GM12878 (cell line): ENCODE measurements at regions not wholly inside any gene's neighbourhood (a gene's known extent, or its start where the extent isn't known, plus 50 kb on each side); places are given as distances from the start of the nearest gene placed in this dataset.

Experiments
- ATAC-seq: fragments of 200-7000 bp; cut with Tn5 transposase; 3 replicates; pipeline ENCODE4 v1.9.1; 2020; ENCODE audit warnings: mild to moderate bottlenecking, moderate library complexity
- BruUV-seq: library from RNA; stranded (reverse); fragments of 400-500 nt; replicated peaks from 2 replicates; lab custom pipeline; 2021; lab: Mats Ljungman, UMichigan
- CTCF ChIA-PET: fragments of 300-600 bp; sonication (Branson Sonifier 250); formaldehyde crosslinking; extraction: SDS; loops from one replicate; lab custom pipeline; 2021; ENCODE audit warnings: inconsistent platforms; lab: Yijun Ruan, JAX
- POLR2A ChIA-PET: fragments of 350-600 bp; formaldehyde crosslinking; extraction: SDS; loops from one replicate; lab custom pipeline; 2021; ENCODE audit warnings: inconsistent platforms; lab: Charles Lee
- RAD21 ChIA-PET: fragments of 300-600 bp; sonication (Branson Sonifier 250); formaldehyde crosslinking; loops from one replicate; lab custom pipeline; 2023; ENCODE audit warnings: antibody characterized with exemption; ENCODE audit not compliant: unreplicated experiment; lab: Charles Lee
- SMC1A ChIA-PET: fragments of 300-600 bp; sonication (Branson Sonifier 250); formaldehyde crosslinking; loops from one replicate; lab custom pipeline; 2023; ENCODE audit not compliant: unreplicated experiment, uncharacterized antibody; lab: Charles Lee
- DNase-seq: peaks from one replicate; pipeline ENCODE4 v3.0.0-alpha.2; 2011; ENCODE audit warnings: low read depth, low spot score
- FAIRE-seq: peaks from 3 replicates; lab custom pipeline; 2011; peaks lifted over from hg19 to GRCh38; lab: Jason Lieb, UNC
- H2AFZ ChIP-seq: 2 replicates; pipeline ENCODE4 v1.6.0; 2011; ENCODE audit warnings: low read depth, low read length, control low read depth; ENCODE audit not compliant: control insufficient read depth
- H3K27ac ChIP-seq: 2 replicates; pipeline ENCODE4 v1.5.1; 2011; ENCODE audit warnings: control low read depth; ENCODE audit not compliant: control insufficient read depth, insufficient read depth
- H3K27me3 ChIP-seq, 2 experiments: replicated peaks in 1 of 2; 2 replicates each; pipeline versions ENCODE4 v1.6.0 to v1.6.1; 2011; ENCODE audit warnings: low read length in 1 of 2; ENCODE audit not compliant: control insufficient read depth in 2 of 2, insufficient read depth in 2 of 2
- H3K36me3 ChIP-seq, 2 experiments: 2 replicates each; pipeline ENCODE4 v1.5.1; 2011; ENCODE audit warnings: low read length in 1 of 2; ENCODE audit not compliant: control insufficient read depth in 2 of 2, insufficient read depth in 2 of 2
- H3K4me1 ChIP-seq: 2 replicates; pipeline ENCODE4 v1.6.1; 2011; ENCODE audit warnings: mild to moderate bottlenecking, low read length, moderate library complexity, mixed read lengths; ENCODE audit not compliant: control insufficient read depth, insufficient read depth
- H3K4me2 ChIP-seq: 2 replicates; pipeline ENCODE4 v1.6.0; 2011; ENCODE audit warnings: control low read depth; ENCODE audit not compliant: control insufficient read depth, insufficient read depth
- H3K4me3 ChIP-seq: fragments of 200-600 bp; sonication (generic); 2 replicates; pipeline ENCODE4 v1.5.1; 2016
- H3K79me2 ChIP-seq: 2 replicates; pipeline ENCODE4 v1.6.0; 2011; ENCODE audit warnings: low read length; ENCODE audit not compliant: control insufficient read depth, insufficient read depth
- H3K9ac ChIP-seq: 2 replicates; pipeline ENCODE4 v1.8.0; 2011; ENCODE audit warnings: low read length, control low read depth, mixed read lengths; ENCODE audit not compliant: control insufficient read depth, insufficient read depth
- H3K9me3 ChIP-seq: replicated peaks from 3 replicates; pipeline ENCODE4 v1.5.1; 2011; ENCODE audit warnings: mild to moderate bottlenecking, low read length; ENCODE audit not compliant: control insufficient read depth, insufficient read depth
- H4K20me1 ChIP-seq: 2 replicates; pipeline ENCODE4 v1.6.0; 2011; ENCODE audit not compliant: control insufficient read depth, insufficient read depth
- CEBPB ChIP-seq, 2 experiments: fragments of 150-350 bp in 1 of 2; IDR thresholded peaks; 2 replicates each; pipeline ENCODE4 v1.6.1; 2012 to 2014; ENCODE audit warnings: low read depth in 2 of 2, low read length in 2 of 2, borderline replicate concordance in 1 of 2, inconsistent platforms in 1 of 2
- CHD2 ChIP-seq: IDR thresholded peaks from 2 replicates; pipeline ENCODE4 v1.6.1; 2011; ENCODE audit warnings: low read depth, low read length, improper control_type of control experiment, borderline replicate concordance
- EED ChIP-seq: sonication (generic); IDR thresholded peaks from 2 replicates; pipeline ENCODE4 v1.6.1; 2016; ENCODE audit warnings: antibody characterized with exemption, low read depth
- EZH2 ChIP-seq: IDR thresholded peaks from 2 replicates; pipeline ENCODE4 v1.6.1; 2012; ENCODE audit warnings: low read depth, mild to moderate bottlenecking, control low read depth, inconsistent platforms, low read length, borderline replicate concordance; ENCODE audit not compliant: control insufficient read depth
- NR2C2 ChIP-seq: IDR thresholded peaks from 2 replicates; pipeline ENCODE4 v1.6.1; 2011; ENCODE audit warnings: borderline replicate concordance, low read depth; ENCODE audit not compliant: control insufficient read depth, insufficient read length
- TAF1 ChIP-seq: IDR thresholded peaks from 2 replicates; pipeline ENCODE4 v1.6.1; 2011; ENCODE audit warnings: mild to moderate bottlenecking, low read depth, low read length, borderline replicate concordance
- WGBS: methylation state at CpG from one replicate; pipeline ENCODE4 v1.1.6; 2016; ENCODE audit warnings: low lambda C conversion rate; ENCODE audit not compliant: insufficient replicate concordance, insufficient coverage; ENCODE audit errors: missing lambda C conversion rate; 5-methylcytosine and 5-hydroxymethylcytosine counted together
- in situ Hi-C: fragments of 300-500 bp; cut with MboI; formaldehyde crosslinking; loops from 9 replicates; pipeline ENCODE4 v1.14.3; 2018; ENCODE audit warnings: mixed read lengths
- intact Hi-C: fragments of 100-400 bp; cut with micrococcal nuclease; formaldehyde crosslinking; loops from one replicate; pipeline ENCODE4 v1.14.2; 2022; ENCODE audit not compliant: unreplicated experiment
- TF ChIP-seq, protein P1 (sequence below): IDR thresholded peaks from 2 replicates; pipeline ENCODE4 v1.6.1; 2011; ENCODE audit warnings: borderline replicate concordance, low read depth, mild to moderate bottlenecking, moderate library complexity, low read length; ENCODE audit not compliant: insufficient read depth, poor library complexity, severe bottlenecking
- TF ChIP-seq, protein P2 (sequence below): fragments of 450-650 bp; formaldehyde crosslinking; IDR thresholded peaks from 2 replicates; pipeline ENCODE4 v1.4.0; 2022; ENCODE audit warnings: mild to moderate bottlenecking, moderate library complexity
- TF ChIP-seq, protein P3 (sequence below): fragments of 450-650 bp; IDR thresholded peaks from 2 replicates; pipeline ENCODE4 v1.6.1; 2014; ENCODE audit warnings: mild to moderate bottlenecking
- TF ChIP-seq, protein P4 (sequence below): fragments of 450-650 bp; IDR thresholded peaks from 2 replicates; pipeline ENCODE4 v1.6.1; 2018; ENCODE audit warnings: borderline replicate concordance, mild to moderate bottlenecking; ENCODE audit not compliant: partially characterized antibody
- TF ChIP-seq, protein P5 (sequence below): fragments of 450-650 bp; IDR thresholded peaks from 2 replicates; pipeline ENCODE4 v1.6.1; 2018; ENCODE audit warnings: mild to moderate bottlenecking, low read depth, moderate library complexity; ENCODE audit not compliant: partially characterized antibody

DNA sequence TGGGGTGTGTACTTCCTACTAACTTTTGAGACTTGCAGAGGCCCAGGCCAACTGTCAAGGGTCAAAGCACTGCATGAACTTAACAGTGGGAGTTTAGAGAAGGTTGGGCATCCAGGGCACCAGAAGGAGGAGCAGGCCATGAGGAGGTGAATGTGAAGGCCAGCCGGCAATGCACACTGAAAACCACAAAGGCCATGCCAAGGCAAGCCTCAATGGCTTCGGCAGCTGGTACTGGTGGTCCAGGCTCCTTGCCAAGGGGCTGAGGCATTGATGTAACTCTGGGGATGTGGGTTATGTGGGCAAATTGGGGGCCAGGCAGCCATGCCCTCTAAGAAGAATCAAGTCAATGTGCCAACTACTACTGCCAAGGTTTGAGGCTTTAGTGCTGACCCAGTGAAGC lies 222.4 kb downstream of the UNC5CL start (continued):
- TF ChIP-seq, protein P1, sequence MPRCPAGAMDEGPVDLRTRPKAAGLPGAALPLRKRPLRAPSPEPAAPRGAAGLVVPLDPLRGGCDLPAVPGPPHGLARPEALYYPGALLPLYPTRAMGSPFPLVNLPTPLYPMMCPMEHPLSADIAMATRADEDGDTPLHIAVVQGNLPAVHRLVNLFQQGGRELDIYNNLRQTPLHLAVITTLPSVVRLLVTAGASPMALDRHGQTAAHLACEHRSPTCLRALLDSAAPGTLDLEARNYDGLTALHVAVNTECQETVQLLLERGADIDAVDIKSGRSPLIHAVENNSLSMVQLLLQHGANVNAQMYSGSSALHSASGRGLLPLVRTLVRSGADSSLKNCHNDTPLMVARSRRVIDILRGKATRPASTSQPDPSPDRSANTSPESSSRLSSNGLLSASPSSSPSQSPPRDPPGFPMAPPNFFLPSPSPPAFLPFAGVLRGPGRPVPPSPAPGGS, result no peak
- no peak for TF ChIP-seq EZH2
- TF ChIP-seq, protein P2, sequence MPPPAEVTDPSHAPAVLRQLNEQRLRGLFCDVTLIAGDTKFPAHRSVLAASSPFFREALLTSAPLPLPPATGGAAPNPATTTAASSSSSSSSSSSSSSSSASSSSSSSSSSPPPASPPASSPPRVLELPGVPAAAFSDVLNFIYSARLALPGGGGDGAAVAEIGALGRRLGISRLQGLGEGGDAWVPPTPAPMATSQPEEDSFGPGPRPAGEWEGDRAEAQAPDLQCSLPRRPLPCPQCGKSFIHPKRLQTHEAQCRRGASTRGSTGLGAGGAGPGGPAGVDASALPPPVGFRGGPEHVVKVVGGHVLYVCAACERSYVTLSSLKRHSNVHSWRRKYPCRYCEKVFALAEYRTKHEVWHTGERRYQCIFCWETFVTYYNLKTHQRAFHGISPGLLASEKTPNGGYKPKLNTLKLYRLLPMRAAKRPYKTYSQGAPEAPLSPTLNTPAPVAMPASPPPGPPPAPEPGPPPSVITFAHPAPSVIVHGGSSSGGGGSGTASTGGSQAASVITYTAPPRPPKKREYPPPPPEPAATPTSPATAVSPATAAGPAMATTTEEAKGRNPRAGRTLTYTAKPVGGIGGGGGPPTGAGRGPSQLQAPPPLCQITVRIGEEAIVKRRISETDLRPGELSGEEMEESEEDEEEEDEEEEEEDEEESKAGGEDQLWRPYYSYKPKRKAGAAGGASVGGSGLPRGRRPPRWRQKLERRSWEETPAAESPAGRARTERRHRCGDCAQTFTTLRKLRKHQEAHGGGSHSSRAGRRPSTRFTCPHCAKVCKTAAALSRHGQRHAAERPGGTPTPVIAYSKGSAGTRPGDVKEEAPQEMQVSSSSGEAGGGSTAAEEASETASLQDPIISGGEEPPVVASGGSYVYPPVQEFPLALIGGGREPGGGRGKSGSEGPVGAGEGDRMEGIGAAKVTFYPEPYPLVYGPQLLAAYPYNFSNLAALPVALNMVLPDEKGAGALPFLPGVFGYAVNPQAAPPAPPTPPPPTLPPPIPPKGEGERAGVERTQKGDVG, result no peak

DNA sequence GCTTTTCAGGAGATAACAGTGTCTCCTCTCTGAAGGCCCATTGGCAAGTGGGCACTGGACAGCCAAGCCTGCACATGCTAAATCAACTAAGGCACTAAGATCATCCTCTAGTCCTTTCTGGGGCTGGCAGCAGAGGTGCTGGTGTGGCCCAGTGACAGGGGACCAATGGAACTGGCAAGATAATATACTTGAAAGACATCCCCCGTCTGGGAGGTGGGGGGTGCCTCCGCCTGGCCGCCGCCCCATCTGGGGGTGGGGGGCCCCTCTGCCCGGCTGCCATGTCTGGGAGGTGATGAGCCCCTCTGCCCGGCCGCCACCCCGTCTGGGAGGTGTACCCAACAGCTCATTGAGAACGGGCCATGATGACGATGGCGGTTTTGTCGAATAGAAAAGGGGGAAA lies 223.3 kb downstream of the UNC5CL start:
- FAIRE-seq (no peak), DNase-seq (no peak), ATAC-seq (no peak)
- ChIA-PET SMC1A (no interaction called here), POLR2A (no interaction called here), RAD21 (no interaction called here), CTCF (no interaction called here)
- 56% methylated on average over 9 of the region's 12 CpGs for WGBS
- no TSS peak for BruUV-seq
- Histone ChIP-seq H2AFZ (no peak overlapping the region), H3K4me2 (no peak overlapping the region), H4K20me1 (no peaks in the 10 kb centered on the region), H3K36me3 (no peaks in the 10 kb centered on the region), H3K9me3 (no peaks in the 10 kb centered on the region), H3K79me2 (no peaks in the 10 kb centered on the region), H3K4me1 (no peaks in the 10 kb centered on the region), H3K27ac (no peak overlapping the region), H3K9ac (no peak overlapping the region), H3K27me3 (no peaks in the 10 kb centered on the region; a peak in 1 of 4 replicates), H3K4me3 (no peak overlapping the region)
- intact Hi-C loops (no loop called here), in situ Hi-C loops (no loop called here)
- TF ChIP-seq TAF1, result no peak
- TF ChIP-seq NR2C2, result no peak
- no peak for TF ChIP-seq CHD2
- TF ChIP-seq EED, result no peak
- no peak for TF ChIP-seq CEBPB (IDR thresholded peaks at IDR 0.05; ENCODE audit: borderline replicate concordance in 1 of 2, low read depth in 2 of 2, low read length in 2 of 2)
- TF ChIP-seq, protein P3, sequence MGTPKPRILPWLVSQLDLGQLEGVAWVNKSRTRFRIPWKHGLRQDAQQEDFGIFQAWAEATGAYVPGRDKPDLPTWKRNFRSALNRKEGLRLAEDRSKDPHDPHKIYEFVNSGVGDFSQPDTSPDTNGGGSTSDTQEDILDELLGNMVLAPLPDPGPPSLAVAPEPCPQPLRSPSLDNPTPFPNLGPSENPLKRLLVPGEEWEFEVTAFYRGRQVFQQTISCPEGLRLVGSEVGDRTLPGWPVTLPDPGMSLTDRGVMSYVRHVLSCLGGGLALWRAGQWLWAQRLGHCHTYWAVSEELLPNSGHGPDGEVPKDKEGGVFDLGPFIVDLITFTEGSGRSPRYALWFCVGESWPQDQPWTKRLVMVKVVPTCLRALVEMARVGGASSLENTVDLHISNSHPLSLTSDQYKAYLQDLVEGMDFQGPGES, result no peak
- TF ChIP-seq, protein P4, sequence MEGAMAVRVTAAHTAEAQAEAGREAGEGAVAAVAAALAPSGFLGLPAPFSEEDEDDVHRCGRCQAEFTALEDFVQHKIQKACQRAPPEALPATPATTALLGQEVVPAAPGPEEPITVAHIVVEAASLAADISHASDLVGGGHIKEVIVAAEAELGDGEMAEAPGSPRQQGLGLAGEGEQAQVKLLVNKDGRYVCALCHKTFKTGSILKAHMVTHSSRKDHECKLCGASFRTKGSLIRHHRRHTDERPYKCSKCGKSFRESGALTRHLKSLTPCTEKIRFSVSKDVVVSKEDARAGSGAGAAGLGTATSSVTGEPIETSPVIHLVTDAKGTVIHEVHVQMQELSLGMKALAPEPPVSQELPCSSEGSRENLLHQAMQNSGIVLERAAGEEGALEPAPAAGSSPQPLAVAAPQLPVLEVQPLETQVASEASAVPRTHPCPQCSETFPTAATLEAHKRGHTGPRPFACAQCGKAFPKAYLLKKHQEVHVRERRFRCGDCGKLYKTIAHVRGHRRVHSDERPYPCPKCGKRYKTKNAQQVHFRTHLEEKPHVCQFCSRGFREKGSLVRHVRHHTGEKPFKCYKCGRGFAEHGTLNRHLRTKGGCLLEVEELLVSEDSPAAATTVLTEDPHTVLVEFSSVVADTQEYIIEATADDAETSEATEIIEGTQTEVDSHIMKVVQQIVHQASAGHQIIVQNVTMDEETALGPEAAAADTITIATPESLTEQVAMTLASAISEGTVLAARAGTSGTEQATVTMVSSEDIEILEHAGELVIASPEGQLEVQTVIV, result no peak
- TF ChIP-seq, protein P5, sequence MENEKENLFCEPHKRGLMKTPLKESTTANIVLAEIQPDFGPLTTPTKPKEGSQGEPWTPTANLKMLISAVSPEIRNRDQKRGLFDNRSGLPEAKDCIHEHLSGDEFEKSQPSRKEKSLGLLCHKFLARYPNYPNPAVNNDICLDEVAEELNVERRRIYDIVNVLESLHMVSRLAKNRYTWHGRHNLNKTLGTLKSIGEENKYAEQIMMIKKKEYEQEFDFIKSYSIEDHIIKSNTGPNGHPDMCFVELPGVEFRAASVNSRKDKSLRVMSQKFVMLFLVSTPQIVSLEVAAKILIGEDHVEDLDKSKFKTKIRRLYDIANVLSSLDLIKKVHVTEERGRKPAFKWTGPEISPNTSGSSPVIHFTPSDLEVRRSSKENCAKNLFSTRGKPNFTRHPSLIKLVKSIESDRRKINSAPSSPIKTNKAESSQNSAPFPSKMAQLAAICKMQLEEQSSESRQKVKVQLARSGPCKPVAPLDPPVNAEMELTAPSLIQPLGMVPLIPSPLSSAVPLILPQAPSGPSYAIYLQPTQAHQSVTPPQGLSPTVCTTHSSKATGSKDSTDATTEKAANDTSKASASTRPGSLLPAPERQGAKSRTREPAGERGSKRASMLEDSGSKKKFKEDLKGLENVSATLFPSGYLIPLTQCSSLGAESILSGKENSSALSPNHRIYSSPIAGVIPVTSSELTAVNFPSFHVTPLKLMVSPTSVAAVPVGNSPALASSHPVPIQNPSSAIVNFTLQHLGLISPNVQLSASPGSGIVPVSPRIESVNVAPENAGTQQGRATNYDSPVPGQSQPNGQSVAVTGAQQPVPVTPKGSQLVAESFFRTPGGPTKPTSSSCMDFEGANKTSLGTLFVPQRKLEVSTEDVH, result no peak
